SK-N-MC (cell line): ENCODE measurements at regions not wholly inside any gene's neighbourhood (a gene's known extent, or its start where the extent isn't known, plus 50 kb on each side); places are given as distances from the start of the nearest gene placed in this dataset.

ENCODE experiments used
- EZH2 ChIP-seq: fragments of 200-600 bp; sonication (generic); IDR thresholded peaks from one replicate; pipeline ENCODE4 v1.6.1; 2017; ENCODE audit warnings: antibody characterized with exemption
- POLR2AphosphoS5 ChIP-seq: IDR thresholded peaks from 2 replicates; pipeline ENCODE4 v1.6.1; 2012; ENCODE audit warnings: mild to moderate bottlenecking, low read depth, low read length, borderline replicate concordance

GRCh38 chr12:45666396-45666795 lies 63.1 kb upstream of the ARID2 start:
- TF ChIP-seq POLR2AphosphoS5 (no peak), EZH2 (no peak)
